IMR-90 (cell line): ENCODE measurements at regions not wholly inside any gene's neighbourhood (a gene's known extent, or its start where the extent isn't known, plus 50 kb on each side); places are given as distances from the start of the nearest gene placed in this dataset.

ENCODE experiments used
- ATAC-seq: fragments of 200-7000 bp; cut with Tn5 transposase; 2 replicates; pipeline ENCODE4 v1.9.1; 2020; ENCODE audit warnings: low read depth, mild to moderate bottlenecking, moderate library complexity
- BruUV-seq: library from RNA; stranded (reverse); fragments of 400-500 nt; replicated peaks from 2 replicates; lab custom pipeline; 2021; lab: Mats Ljungman, UMichigan
- CTCF ChIA-PET: fragments of 300-600 bp; formaldehyde crosslinking; extraction: SDS; loops from one replicate; lab custom pipeline; 2021; ENCODE audit warnings: antibody characterized with exemption; lab: Yijun Ruan, JAX
- POLR2A ChIA-PET: fragments of 300-600 bp; sonication (Branson Sonifier 250); formaldehyde crosslinking; loops from one replicate; lab custom pipeline; 2022; ENCODE audit warnings: antibody characterized with exemption; ENCODE audit not compliant: unreplicated experiment; lab: Charles Lee
- DNase-seq: peaks from one replicate; pipeline ENCODE4 v3.0.0; 2013
- H2AFZ ChIP-seq: replicated peaks from 2 replicates; pipeline ENCODE3; 2013; ENCODE audit warnings: low read length, mild to moderate bottlenecking; ENCODE audit not compliant: poor library complexity
- H2AK5ac ChIP-seq: 2 replicates; pipeline ENCODE4 v1.6.1; 2013; ENCODE audit warnings: low read depth, low read length, inconsistent platforms
- H2AK9ac ChIP-seq: replicated peaks from 2 replicates; pipeline ENCODE3; 2013; ENCODE audit warnings: mild to moderate bottlenecking, low read depth, low read length, moderate library complexity; ENCODE audit not compliant: poor library complexity
- H2BK120ac ChIP-seq: 2 replicates; pipeline ENCODE4 v1.6.1; 2013; ENCODE audit warnings: low read depth, low read length, inconsistent platforms
- H2BK15ac ChIP-seq: 3 replicates; pipeline ENCODE4 v1.6.1; 2013; ENCODE audit warnings: low read depth, low read length, inconsistent platforms
- H2BK20ac ChIP-seq: 2 replicates; pipeline ENCODE4 v1.6.1; 2013; ENCODE audit warnings: low read depth, mild to moderate bottlenecking, inconsistent platforms, low read length, moderate library complexity
- H2BK5ac ChIP-seq: 2 replicates; pipeline ENCODE4 v1.6.1; 2013; ENCODE audit warnings: mild to moderate bottlenecking, low read depth, low read length, inconsistent platforms; ENCODE audit not compliant: poor library complexity, severe bottlenecking
- H3K14ac ChIP-seq: replicated peaks from 2 replicates; pipeline ENCODE4 v1.6.1; 2013; ENCODE audit warnings: low read depth, low read length, inconsistent platforms
- H3K18ac ChIP-seq: 2 replicates; pipeline ENCODE4 v1.6.1; 2013; ENCODE audit warnings: low read depth, low read length, control low read depth
- H3K23ac ChIP-seq: 2 replicates; pipeline ENCODE4 v1.6.1; 2013; ENCODE audit warnings: low read depth, low read length, inconsistent platforms
- H3K27ac ChIP-seq: 2 replicates; pipeline ENCODE4 v1.5.1; 2013; ENCODE audit warnings: mild to moderate bottlenecking, control low read depth, low read length; ENCODE audit not compliant: insufficient read depth
- H3K27me3 ChIP-seq: 2 replicates; pipeline ENCODE4 v1.6.1; 2013; ENCODE audit warnings: low read length; ENCODE audit not compliant: control insufficient read depth, insufficient read depth
- H3K36me3 ChIP-seq: 2 replicates; pipeline ENCODE4 v1.6.1; 2013; ENCODE audit warnings: low read length, mixed read lengths; ENCODE audit not compliant: control insufficient read depth, insufficient read depth
- H3K4ac ChIP-seq: 2 replicates; pipeline ENCODE4 v1.6.1; 2013; ENCODE audit warnings: low read depth, low read length, inconsistent platforms
- H3K4me1 ChIP-seq: 2 replicates; pipeline ENCODE4 v1.6.1; 2013; ENCODE audit warnings: low read length, mixed read lengths; ENCODE audit not compliant: control insufficient read depth, insufficient read depth
- H3K4me2 ChIP-seq: 2 replicates; pipeline ENCODE4 v1.6.1; 2013; ENCODE audit warnings: low read depth, mild to moderate bottlenecking, control low read depth, low read length, moderate library complexity
- H3K4me3 ChIP-seq: 2 replicates; pipeline ENCODE4 v1.5.1; 2013; ENCODE audit warnings: low read depth, mild to moderate bottlenecking, control low read depth, low read length, moderate library complexity; ENCODE audit not compliant: insufficient read depth
- H3K56ac ChIP-seq: 2 replicates; pipeline ENCODE4 v1.6.1; 2013; ENCODE audit warnings: low read length, inconsistent platforms; ENCODE audit not compliant: insufficient read depth; ENCODE audit errors: extremely low read depth
- H3K79me1 ChIP-seq, 2 experiments: 2 replicates each; pipeline ENCODE4 v1.6.1; 2013; ENCODE audit warnings: low read length in 2 of 2, inconsistent platforms in 1 of 2, low read depth in 1 of 2
- H3K9ac ChIP-seq: 2 replicates; pipeline ENCODE4 v1.6.1; 2013; ENCODE audit warnings: low read depth, low read length, control low read depth
- H3K9me1 ChIP-seq: 2 replicates; pipeline ENCODE4 v1.6.1; 2013; ENCODE audit warnings: low read length, inconsistent platforms; ENCODE audit not compliant: insufficient read depth
- H3K9me3 ChIP-seq: 2 replicates; pipeline ENCODE4 v1.6.1; 2013; ENCODE audit warnings: low read length; ENCODE audit not compliant: control insufficient read depth, insufficient read depth
- H4K20me1 ChIP-seq: 2 replicates; pipeline ENCODE4 v1.6.1; 2013; ENCODE audit warnings: low read length, inconsistent platforms; ENCODE audit not compliant: insufficient read depth
- H4K5ac ChIP-seq: 2 replicates; pipeline ENCODE4 v1.6.1; 2013; ENCODE audit warnings: mild to moderate bottlenecking, low read depth, low read length, control low read depth
- H4K8ac ChIP-seq, 2 experiments: 2 replicates each; pipeline ENCODE4 v1.6.1; 2013; ENCODE audit warnings: low read depth in 2 of 2, low read length in 2 of 2, control low read depth in 1 of 2, inconsistent platforms in 1 of 2
- H4K91ac ChIP-seq: 2 replicates; pipeline ENCODE4 v1.6.1; 2013; ENCODE audit warnings: low read depth, low read length, inconsistent platforms; ENCODE audit not compliant: insufficient read depth
- BHLHE40 ChIP-seq: fragments of 150-350 bp; IDR thresholded peaks from 2 replicates; pipeline ENCODE4 v1.6.1; 2016; ENCODE audit warnings: mild to moderate bottlenecking, low read depth, low read length
- CEBPB ChIP-seq: IDR thresholded peaks from 2 replicates; pipeline ENCODE4 v1.6.1; 2012; ENCODE audit warnings: low read depth, low read length, improper control_type of control experiment
- MAFK ChIP-seq: IDR thresholded peaks from 2 replicates; pipeline ENCODE4 v1.6.1; 2012; ENCODE audit warnings: low read depth, low read length, improper control_type of control experiment
- MAZ ChIP-seq: IDR thresholded peaks from 2 replicates; pipeline ENCODE4 v1.6.1; 2012; ENCODE audit warnings: low read depth, mild to moderate bottlenecking, low read length, improper control_type of control experiment, moderate library complexity, borderline replicate concordance
- MXI1 ChIP-seq: IDR thresholded peaks from 2 replicates; pipeline ENCODE4 v1.6.1; 2012; ENCODE audit warnings: low read depth, mild to moderate bottlenecking, low read length, moderate library complexity, borderline replicate concordance
- NFE2L2 ChIP-seq: fragments of 150-350 bp; IDR thresholded peaks from 2 replicates; pipeline ENCODE4 v1.6.1; 2016; ENCODE audit warnings: low read depth, mild to moderate bottlenecking, low read length
- POLR2A ChIP-seq: IDR thresholded peaks from 2 replicates; pipeline ENCODE4 v1.6.1; 2012; ENCODE audit warnings: mild to moderate bottlenecking, low read depth, low read length
- RCOR1 ChIP-seq: IDR thresholded peaks from 2 replicates; pipeline ENCODE4 v1.6.1; 2012; ENCODE audit warnings: mild to moderate bottlenecking, low read length, improper control_type of control experiment; ENCODE audit not compliant: insufficient replicate concordance
- SMC3 ChIP-seq: fragments of 150-350 bp; IDR thresholded peaks from 2 replicates; pipeline ENCODE4 v1.6.1; 2016; ENCODE audit warnings: low read depth, mild to moderate bottlenecking, antibody characterized with exemption, low read length, moderate library complexity
- USF2 ChIP-seq: fragments of 150-350 bp; IDR thresholded peaks from 2 replicates; pipeline ENCODE4 v1.6.1; 2017; ENCODE audit warnings: mild to moderate bottlenecking, antibody characterized with exemption, low read length, low read depth
- WGBS, 2 experiments: methylation state at CpG; one replicate each; pipeline versions ENCODE4 v1.1.5 to v1.1.7; 2013; ENCODE audit warnings: missing lambda C conversion rate in 2 of 2; ENCODE audit not compliant: insufficient read length in 1 of 2; ENCODE audit errors: extremely low coverage in 2 of 2; 5-methylcytosine and 5-hydroxymethylcytosine counted together
- dilution Hi-C: fragments of 300-500 bp; cut with HindIII; formaldehyde crosslinking; loops from one replicate; pipeline ENCODE4 v1.14.3; 2018; ENCODE audit warnings: low sequenced_read_pairs; ENCODE audit not compliant: unreplicated experiment
- in situ Hi-C: fragments of 300-500 bp; cut with MboI; formaldehyde crosslinking; loops from 3 replicates; pipeline ENCODE4 v1.14.3; 2019; ENCODE audit warnings: low sequenced_read_pairs, inconsistent platforms, mixed read lengths
- intact Hi-C: fragments of 100-400 bp; cut with micrococcal nuclease; formaldehyde crosslinking; loops from 2 replicates; pipeline ENCODE4 v1.10.0; 2022
- TF ChIP-seq, protein P1 (sequence below): conservative IDR thresholded peaks from 2 replicates; pipeline ENCODE4 v1.5.1; 2012; ENCODE audit warnings: mild to moderate bottlenecking, low read depth, low read length, improper control_type of control experiment

- no peak for ATAC-seq
- no peak for DNase-seq
- H2AFZ ChIP-seq: no peak overlapping the region
- H3K9ac ChIP-seq: no peak overlapping the region
- no peak overlapping the region for H2BK20ac ChIP-seq
- H3K27ac ChIP-seq: no peak overlapping the region
- no peak overlapping the region for H4K8ac ChIP-seq
- TF ChIP-seq BHLHE40 (no peak), NFE2L2 (no peak), SMC3 (no peak), MAFK (no peak), USF2 (no peak), RCOR1 (no peak), MXI1 (no peak), MAZ (no peak), POLR2A (no peak), CEBPB (no peak)
- TF ChIP-seq, protein P1, sequence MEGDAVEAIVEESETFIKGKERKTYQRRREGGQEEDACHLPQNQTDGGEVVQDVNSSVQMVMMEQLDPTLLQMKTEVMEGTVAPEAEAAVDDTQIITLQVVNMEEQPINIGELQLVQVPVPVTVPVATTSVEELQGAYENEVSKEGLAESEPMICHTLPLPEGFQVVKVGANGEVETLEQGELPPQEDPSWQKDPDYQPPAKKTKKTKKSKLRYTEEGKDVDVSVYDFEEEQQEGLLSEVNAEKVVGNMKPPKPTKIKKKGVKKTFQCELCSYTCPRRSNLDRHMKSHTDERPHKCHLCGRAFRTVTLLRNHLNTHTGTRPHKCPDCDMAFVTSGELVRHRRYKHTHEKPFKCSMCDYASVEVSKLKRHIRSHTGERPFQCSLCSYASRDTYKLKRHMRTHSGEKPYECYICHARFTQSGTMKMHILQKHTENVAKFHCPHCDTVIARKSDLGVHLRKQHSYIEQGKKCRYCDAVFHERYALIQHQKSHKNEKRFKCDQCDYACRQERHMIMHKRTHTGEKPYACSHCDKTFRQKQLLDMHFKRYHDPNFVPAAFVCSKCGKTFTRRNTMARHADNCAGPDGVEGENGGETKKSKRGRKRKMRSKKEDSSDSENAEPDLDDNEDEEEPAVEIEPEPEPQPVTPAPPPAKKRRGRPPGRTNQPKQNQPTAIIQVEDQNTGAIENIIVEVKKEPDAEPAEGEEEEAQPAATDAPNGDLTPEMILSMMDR: no peak
- ChIA-PET POLR2A (no interaction called here), CTCF (no interaction called here)
- no peak overlapping the region for H4K5ac ChIP-seq
- no peak overlapping the region for H2BK15ac ChIP-seq
- no CpG with 5 or more reads among the region's 3 CpGs for WGBS, 2 experiments
- no peak overlapping the region for H2AK9ac ChIP-seq
- no TSS peak for BruUV-seq
- H4K91ac ChIP-seq: no peak overlapping the region
- H3K9me3 ChIP-seq: no peaks in the 10 kb centered on the region
- H3K14ac ChIP-seq: no peak overlapping the region
- no peaks in the 10 kb centered on the region for H4K20me1 ChIP-seq
- no peak overlapping the region for H2AK5ac ChIP-seq
- no peak overlapping the region for H3K23ac ChIP-seq
- no peaks in the 10 kb centered on the region for H3K27me3 ChIP-seq
- dilution Hi-C loops (no loop called here), in situ Hi-C loops (no loop called here), intact Hi-C loops (no loop called here)
- no peak overlapping the region for H3K4me2 ChIP-seq
- H3K56ac ChIP-seq: no peak overlapping the region
- no peak overlapping the region for H3K4me3 ChIP-seq
- H3K9me1 ChIP-seq: no peaks in the 10 kb centered on the region
- no peak overlapping the region for H3K4ac ChIP-seq
- H2BK120ac ChIP-seq: no peak overlapping the region
- H3K18ac ChIP-seq: no peak overlapping the region
- H3K4me1 ChIP-seq: no peaks in the 10 kb centered on the region
- no peaks in the 10 kb centered on the region for H3K36me3 ChIP-seq
- no peaks in the 10 kb centered on the region for H3K79me1 ChIP-seq
- no peak overlapping the region for H2BK5ac ChIP-seq
Observed at GRCh38 chr3:81164806-81165205, 596.6 kb downstream of the GBE1 start.
